ENCODE measurements at regions not wholly inside any gene's neighbourhood (a gene's known extent, or its start where the extent isn't known, plus 50 kb on each side); places are given as distances from the start of the nearest gene placed in this dataset.

DNA sequence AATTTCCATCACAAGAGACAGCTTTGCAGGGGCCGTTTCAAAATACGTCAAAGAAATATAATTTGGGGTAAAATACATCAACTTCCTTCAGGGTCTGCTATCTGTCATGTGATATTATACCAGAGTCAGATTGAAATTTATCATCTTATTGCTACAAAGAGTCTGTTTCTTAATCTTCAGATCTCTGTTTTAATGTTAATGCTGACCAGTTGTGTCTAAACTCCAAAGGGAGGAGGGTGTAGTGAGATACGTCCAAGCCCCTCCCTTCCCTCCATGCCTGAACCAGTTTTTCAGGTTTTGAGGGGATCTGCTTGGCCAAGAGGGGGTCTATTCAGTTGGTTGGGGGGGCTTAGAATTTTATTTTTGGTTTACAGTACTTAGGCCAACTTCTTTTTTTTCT lies 891.6 kb downstream of the GRM8 start:
- Mint-ChIP-seq H3K9me3 (no peaks in the 10 kb centered on the region), H3K4me3 (no peak overlapping the region), H3K27ac (no peak overlapping the region), H3K36me3 (ENCODE audit: low read depth) (no peaks in the 10 kb centered on the region), H3K4me1 (ENCODE audit: low read depth) (no peaks in the 10 kb centered on the region), H3K27me3 (no peaks in the 10 kb centered on the region)
- H3K27ac ChIP-seq (ENCODE audit: low read depth in 1 of 2, low read length in 2 of 2) = no peak overlapping the region
- no peak overlapping the region for H3K4me3 ChIP-seq (ENCODE audit: low read length)
- POLR2A ChIA-PET = no interaction called here
- H3K36me3 ChIP-seq (ENCODE audit: insufficient read depth, low read length) = no peaks in the 10 kb centered on the region
- intact Hi-C loops (cut with DNase I, micrococcal nuclease) = no loop called here
- CTCF ChIA-PET = no interaction called here
- ATAC-seq (ENCODE audit: poor library complexity) (no peak), DNase-seq (no peak)
- no peaks in the 10 kb centered on the region for H3K4me1 ChIP-seq (ENCODE audit: insufficient read depth, low read length)
- H3K9me3 ChIP-seq (ENCODE audit: control insufficient read depth in 1 of 2, insufficient read depth in 1 of 2, low read length in 2 of 2) = no peaks in the 10 kb centered on the region
- TF ChIP-seq CTCF (IDR thresholded peaks at IDR 0.05) = no peak
- no peaks in the 10 kb centered on the region for H3K27me3 ChIP-seq (ENCODE audit: control insufficient read depth in 1 of 2, insufficient read depth in 2 of 2, low read length in 2 of 2)

GRCh38 chr7:126339813-126340212 lies 912.9 kb downstream of the GRM8 start:
- Mint-ChIP-seq H3K27ac (no peak overlapping the region), H3K4me3 (no peak overlapping the region), H3K36me3 (ENCODE audit: low read depth) (no peaks in the 10 kb centered on the region), H3K4me1 (ENCODE audit: low read depth) (no peaks in the 10 kb centered on the region), H3K27me3 (no peaks in the 10 kb centered on the region), H3K9me3 (peaks cover 18% of the 10 kb centered on the region)
- Histone ChIP-seq H3K4me3 (ENCODE audit: low read length) (no peak overlapping the region), H3K9me3 (ENCODE audit: control insufficient read depth in 1 of 2, insufficient read depth in 1 of 2, low read length in 2 of 2) (no peaks in the 10 kb centered on the region), H3K36me3 (ENCODE audit: insufficient read depth, low read length) (no peaks in the 10 kb centered on the region), H3K4me1 (ENCODE audit: insufficient read depth, low read length) (no peaks in the 10 kb centered on the region), H3K27me3 (ENCODE audit: control insufficient read depth in 1 of 2, insufficient read depth in 2 of 2, low read length in 2 of 2) (no peaks in the 10 kb centered on the region), H3K27ac (ENCODE audit: low read depth in 1 of 2, low read length in 2 of 2) (no peak overlapping the region)
- ChIA-PET CTCF (no interaction called here), POLR2A (no interaction called here)
- ATAC-seq (ENCODE audit: poor library complexity) (no peak), DNase-seq (no peak)
- no peak for TF ChIP-seq CTCF (IDR thresholded peaks at IDR 0.05)
- intact Hi-C loops (cut with DNase I, micrococcal nuclease) = no loop called here

DNA sequence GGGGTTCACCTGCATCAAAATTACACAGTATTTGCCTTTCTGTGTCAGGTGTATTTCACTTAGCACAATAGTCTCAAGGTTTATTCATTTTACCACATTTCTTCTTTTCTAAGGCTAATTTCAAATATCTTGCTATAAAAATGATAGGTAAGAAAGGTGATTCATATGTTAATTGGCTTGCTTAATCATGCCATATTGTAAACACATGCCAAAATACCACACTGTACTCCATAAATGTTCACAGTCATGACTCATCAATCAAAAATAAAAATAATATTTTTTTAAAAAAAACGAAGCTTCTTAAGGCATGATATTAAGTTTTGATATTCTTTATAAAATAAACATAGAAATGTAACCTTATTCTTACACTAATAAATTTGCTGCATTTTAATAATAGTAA lies 947.1 kb downstream of the GRM8 start:
- H3K36me3 ChIP-seq (ENCODE audit: insufficient read depth, low read length) = no peaks in the 10 kb centered on the region
- peaks cover 0 to 9% of the 10 kb centered on the region in 2 experiments for H3K9me3 ChIP-seq (ENCODE audit: control insufficient read depth in 1 of 2, insufficient read depth in 1 of 2, low read length in 2 of 2)
- ATAC-seq (ENCODE audit: poor library complexity) (no peak), DNase-seq (no peak)
- no peaks in the 10 kb centered on the region for H3K27me3 Mint-ChIP-seq
- H3K4me1 Mint-ChIP-seq (ENCODE audit: low read depth) = no peaks in the 10 kb centered on the region
- TF ChIP-seq CTCF (IDR thresholded peaks at IDR 0.05) = no peak
- no peak overlapping the region for H3K4me3 ChIP-seq (ENCODE audit: low read length)
- no peak overlapping the region for H3K27ac Mint-ChIP-seq
- peaks cover 14% of the 10 kb centered on the region for H3K9me3 Mint-ChIP-seq
- H3K4me3 Mint-ChIP-seq = no peak overlapping the region
- ChIA-PET CTCF (no interaction called here), POLR2A (no interaction called here)
- intact Hi-C loops (cut with DNase I, micrococcal nuclease) = no loop called here
- no peaks in the 10 kb centered on the region for H3K27me3 ChIP-seq (ENCODE audit: control insufficient read depth in 1 of 2, insufficient read depth in 2 of 2, low read length in 2 of 2)
- H3K4me1 ChIP-seq (ENCODE audit: insufficient read depth, low read length) = no peaks in the 10 kb centered on the region
- no peak overlapping the region for H3K27ac ChIP-seq (ENCODE audit: low read depth in 1 of 2, low read length in 2 of 2)
- H3K36me3 Mint-ChIP-seq (ENCODE audit: low read depth) = no peaks in the 10 kb centered on the region

Data from CD4-positive, alpha-beta T cell (primary cell).